HL-60 (cell line): ENCODE measurements at regions not wholly inside any gene's neighbourhood (a gene's known extent, or its start where the extent isn't known, plus 50 kb on each side); places are given as distances from the start of the nearest gene placed in this dataset.

ENCODE experiments used
- CTCF ChIP-seq: IDR thresholded peaks from one replicate; pipeline ENCODE4 v1.5.1; 2011; ENCODE audit warnings: low read length, control low read depth, inconsistent platforms; ENCODE audit not compliant: insufficient read depth
- GABPA ChIP-seq: IDR thresholded peaks from 2 replicates; pipeline ENCODE4 v1.6.1; 2012; ENCODE audit warnings: low read depth
- POLR2AphosphoS5 ChIP-seq: IDR thresholded peaks from 2 replicates; pipeline ENCODE4 v1.6.1; 2012; ENCODE audit warnings: low read depth
- REST ChIP-seq: IDR thresholded peaks from 2 replicates; pipeline ENCODE4 v1.6.1; 2012; ENCODE audit warnings: low read depth; ENCODE audit not compliant: insufficient replicate concordance
- SPI1 ChIP-seq: IDR thresholded peaks from 2 replicates; pipeline ENCODE4 v1.6.1; 2012; ENCODE audit warnings: low read depth, mild to moderate bottlenecking, borderline replicate concordance

- TF ChIP-seq POLR2AphosphoS5, result no peak
- no peak for TF ChIP-seq CTCF
- TF ChIP-seq REST, result no peak
- TF ChIP-seq GABPA, result no peak
- no peak for TF ChIP-seq SPI1
Measured at GRCh38 chr9:647522-647921, 194.0 kb upstream of the DMRT1 start.
